Right atrium auricular region (tissue), 2 donors: ENCODE measurements at regions not wholly inside any gene's neighbourhood (a gene's known extent, or its start where the extent isn't known, plus 50 kb on each side); places are given as distances from the start of the nearest gene placed in this dataset.

Experiments used
- DNase-seq: peaks from one replicate; pipeline ENCODE4 v3.0.0-alpha.2; 2019; ENCODE audit warnings: low spot score
- H3K27ac ChIP-seq, 2 donors: fragments of 200-600 bp; sonication (generic); 1 replicate in 1 of 2; 2 replicates in 1 of 2; pipeline ENCODE4 v1.5.1; 2016 to 2019
- H3K27me3 ChIP-seq, 2 donors: fragments of 200-600 bp; sonication (generic); one replicate each; pipeline versions ENCODE4 v1.5.1 to v1.6.0; 2017 to 2019
- H3K36me3 ChIP-seq: fragments of 200-600 bp; sonication (generic); one replicate; pipeline ENCODE4 v1.5.1; 2016
- H3K4me1 ChIP-seq, 2 donors: fragments of 200-600 bp; sonication (generic); one replicate each; pipeline versions ENCODE4 v1.5.1 to v1.6.0; 2017 to 2019
- H3K4me3 ChIP-seq, 2 donors: fragments of 200-600 bp; sonication (generic); 1 replicate in 1 of 2; 2 replicates in 1 of 2; pipeline ENCODE4 v1.5.1; 2017 to 2019; ENCODE audit warnings: mild to moderate bottlenecking in 1 of 2, moderate library complexity in 1 of 2
- H3K9me3 ChIP-seq, 2 donors: fragments of 200-600 bp; sonication (generic); one replicate each; pipeline ENCODE4 v1.5.1; 2019
- TF ChIP-seq, protein P1 (sequence below), 2 donors: fragments of 200-600 bp; sonication (generic); IDR thresholded peaks; one replicate each; pipeline ENCODE4 v1.5.1; 2019; ENCODE audit warnings: antibody characterized with exemption in 2 of 2

DNA sequence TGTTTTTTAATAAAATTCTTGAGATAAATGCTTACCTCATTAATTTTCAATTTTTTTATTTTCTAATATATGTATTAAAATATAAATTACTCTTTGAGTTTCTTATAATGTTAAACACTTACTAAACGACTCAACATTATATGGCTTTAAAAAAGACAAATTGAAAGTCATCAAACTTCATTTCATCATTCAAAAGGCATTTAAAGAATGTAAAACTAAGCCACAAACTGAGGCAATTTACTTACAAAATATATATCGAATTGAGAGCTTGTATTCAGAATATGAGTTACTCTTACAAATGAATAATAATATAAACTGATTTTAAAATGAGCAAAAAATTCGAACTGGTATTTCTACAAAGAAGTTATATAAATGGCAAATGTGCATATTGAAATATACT, 1262.2 kb upstream of the PIK3C3 start:
- H3K27ac ChIP-seq = no peak overlapping the region

DNA sequence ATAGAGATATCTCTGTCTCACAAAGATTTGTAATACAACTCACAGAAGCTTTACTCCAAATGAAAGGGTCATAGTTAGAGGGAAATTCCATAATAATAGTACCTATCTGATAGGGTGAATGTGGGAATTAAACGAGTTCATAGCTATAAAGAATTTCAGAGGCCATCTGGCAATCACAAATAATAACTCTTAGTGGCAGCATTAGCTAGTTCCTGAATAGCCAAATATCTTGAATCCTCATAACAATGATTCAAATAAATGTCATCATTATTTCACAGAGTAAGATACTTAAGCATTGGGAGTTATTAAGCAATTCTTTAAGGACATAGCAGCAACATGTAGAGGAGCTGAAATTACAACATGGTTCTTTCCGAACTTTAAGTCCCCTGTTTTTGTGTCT, 1265.0 kb upstream of the PIK3C3 start:
- Histone ChIP-seq H3K4me1 (no peaks in the 10 kb centered on the region), H3K36me3 (no peaks in the 10 kb centered on the region), H3K27me3 (no peaks in the 10 kb centered on the region), H3K27ac (no peak overlapping the region), H3K4me3 (no peak overlapping the region), H3K9me3 (no peaks in the 10 kb centered on the region)
- DNase-seq = no peak
- TF ChIP-seq, protein P1, sequence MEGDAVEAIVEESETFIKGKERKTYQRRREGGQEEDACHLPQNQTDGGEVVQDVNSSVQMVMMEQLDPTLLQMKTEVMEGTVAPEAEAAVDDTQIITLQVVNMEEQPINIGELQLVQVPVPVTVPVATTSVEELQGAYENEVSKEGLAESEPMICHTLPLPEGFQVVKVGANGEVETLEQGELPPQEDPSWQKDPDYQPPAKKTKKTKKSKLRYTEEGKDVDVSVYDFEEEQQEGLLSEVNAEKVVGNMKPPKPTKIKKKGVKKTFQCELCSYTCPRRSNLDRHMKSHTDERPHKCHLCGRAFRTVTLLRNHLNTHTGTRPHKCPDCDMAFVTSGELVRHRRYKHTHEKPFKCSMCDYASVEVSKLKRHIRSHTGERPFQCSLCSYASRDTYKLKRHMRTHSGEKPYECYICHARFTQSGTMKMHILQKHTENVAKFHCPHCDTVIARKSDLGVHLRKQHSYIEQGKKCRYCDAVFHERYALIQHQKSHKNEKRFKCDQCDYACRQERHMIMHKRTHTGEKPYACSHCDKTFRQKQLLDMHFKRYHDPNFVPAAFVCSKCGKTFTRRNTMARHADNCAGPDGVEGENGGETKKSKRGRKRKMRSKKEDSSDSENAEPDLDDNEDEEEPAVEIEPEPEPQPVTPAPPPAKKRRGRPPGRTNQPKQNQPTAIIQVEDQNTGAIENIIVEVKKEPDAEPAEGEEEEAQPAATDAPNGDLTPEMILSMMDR (IDR thresholded peaks at IDR 0.05) = no peak

More for the DNA sequence above, 1262.2 kb upstream of the PIK3C3 start:
- TF ChIP-seq, protein P1 (IDR thresholded peaks at IDR 0.05) = no peak
- H3K27me3 ChIP-seq = no peaks in the 10 kb centered on the region
- no peak for DNase-seq
- no peaks in the 10 kb centered on the region for H3K36me3 ChIP-seq
- no peaks in the 10 kb centered on the region for H3K9me3 ChIP-seq
- no peak overlapping the region for H3K4me3 ChIP-seq
- no peaks in the 10 kb centered on the region for H3K4me1 ChIP-seq

DNA sequence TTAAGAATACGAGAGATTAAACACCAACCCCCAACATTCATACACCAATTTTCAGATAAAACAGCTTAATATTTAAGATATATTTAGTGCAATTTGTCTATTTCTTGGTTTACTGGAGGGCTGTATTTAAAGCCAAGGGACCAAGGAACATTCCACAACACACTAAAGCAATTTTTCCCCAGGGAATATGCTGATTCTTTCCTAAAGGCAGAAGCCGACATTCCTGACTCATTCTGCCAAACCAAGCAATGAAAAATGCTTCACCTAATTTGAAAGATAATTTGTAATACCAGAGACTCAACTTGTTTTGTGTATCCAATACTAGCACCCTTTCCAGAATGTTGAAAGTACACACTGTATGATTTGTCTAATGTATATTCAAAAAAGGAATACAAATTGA, 1267.6 kb upstream of the PIK3C3 start:
- no peaks in the 10 kb centered on the region for H3K4me1 ChIP-seq
- TF ChIP-seq, protein P1 (IDR thresholded peaks at IDR 0.05) = no peak
- no peak overlapping the region for H3K4me3 ChIP-seq
- no peak for DNase-seq
- H3K27ac ChIP-seq = no peak overlapping the region
- no peaks in the 10 kb centered on the region for H3K9me3 ChIP-seq
- no peaks in the 10 kb centered on the region for H3K36me3 ChIP-seq
- no peaks in the 10 kb centered on the region for H3K27me3 ChIP-seq

DNA sequence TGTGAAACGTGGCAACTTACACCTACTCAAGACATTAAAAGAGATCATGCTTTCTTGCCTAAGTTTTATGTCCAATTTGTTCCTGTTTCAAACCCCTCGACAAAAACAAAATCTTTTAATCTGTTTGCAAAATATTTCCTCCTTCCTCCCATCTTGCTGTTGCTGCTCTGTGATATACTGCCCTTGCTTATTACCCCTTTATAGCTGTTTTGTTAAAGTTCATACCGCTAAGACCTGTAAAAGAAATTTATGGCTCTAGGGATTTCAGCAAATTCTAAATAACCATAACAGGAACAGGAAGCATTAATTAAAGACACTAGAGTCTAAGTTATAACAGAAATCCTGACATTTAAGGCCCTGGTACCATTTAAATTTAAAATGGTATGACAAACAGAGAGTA, 1268.2 kb upstream of the PIK3C3 start:
- Histone ChIP-seq H3K4me1 (no peaks in the 10 kb centered on the region), H3K4me3 (no peak overlapping the region), H3K36me3 (no peaks in the 10 kb centered on the region), H3K9me3 (no peaks in the 10 kb centered on the region), H3K27me3 (no peaks in the 10 kb centered on the region), H3K27ac (no peak overlapping the region)
- DNase-seq = no peak
- TF ChIP-seq, protein P1 (IDR thresholded peaks at IDR 0.05) = no peak

DNA sequence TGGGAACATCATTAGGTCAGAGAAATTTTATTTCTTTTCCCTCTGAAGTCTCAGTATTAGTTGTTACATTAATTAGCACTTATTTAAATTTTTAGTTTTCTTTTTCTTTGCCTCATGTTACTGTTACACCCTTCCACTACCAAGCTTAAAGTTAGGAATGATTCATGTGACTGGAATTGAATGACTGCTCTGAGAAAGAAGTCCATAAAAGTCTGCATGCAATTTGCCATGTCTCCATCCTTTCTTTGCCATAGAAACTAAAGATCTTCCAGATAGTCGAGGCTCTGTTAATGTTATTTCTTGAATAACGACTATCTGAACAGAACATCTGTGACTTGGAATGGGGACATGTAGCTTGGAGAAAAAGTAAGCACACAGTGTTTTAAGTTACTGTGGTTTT, 1269.8 kb upstream of the PIK3C3 start:
- no peak for DNase-seq
- Histone ChIP-seq H3K4me3 (no peak overlapping the region), H3K27ac (no peak overlapping the region), H3K4me1 (no peaks in the 10 kb centered on the region), H3K27me3 (no peaks in the 10 kb centered on the region), H3K36me3 (no peaks in the 10 kb centered on the region), H3K9me3 (no peaks in the 10 kb centered on the region)
- TF ChIP-seq, protein P1 (IDR thresholded peaks at IDR 0.05) = no peak

DNA sequence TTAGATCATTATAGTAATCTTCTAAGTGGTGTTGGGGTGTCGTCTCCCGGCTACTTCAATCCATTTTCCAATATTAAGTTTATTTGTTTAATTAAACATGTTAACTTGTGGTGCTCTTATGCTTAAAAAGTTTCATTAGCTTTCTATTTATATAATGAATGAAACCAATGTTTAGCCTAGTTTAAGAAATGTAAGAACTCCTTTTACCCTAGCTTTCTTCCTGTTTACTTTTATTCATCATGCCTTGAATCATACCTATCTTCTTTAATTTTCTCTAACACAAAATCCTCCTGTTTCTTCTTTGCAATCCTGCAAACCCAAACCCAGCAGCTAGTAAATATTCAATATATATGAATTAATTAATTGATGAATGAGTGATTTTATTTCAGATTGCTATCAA, 1276.7 kb upstream of the PIK3C3 start:
- Histone ChIP-seq H3K4me3 (no peak overlapping the region), H3K36me3 (no peaks in the 10 kb centered on the region), H3K27ac (no peak overlapping the region), H3K27me3 (no peaks in the 10 kb centered on the region), H3K9me3 (no peaks in the 10 kb centered on the region), H3K4me1 (no peaks in the 10 kb centered on the region)
- TF ChIP-seq, protein P1 (IDR thresholded peaks at IDR 0.05) = no peak
- no peak for DNase-seq
